GM21717 (cell line): ENCODE measurements at regions not wholly inside any gene's neighbourhood (a gene's known extent, or its start where the extent isn't known, plus 50 kb on each side); places are given as distances from the start of the nearest gene placed in this dataset.

ENCODE experiments used
- ATAC-seq: cut with Tn5 transposase; IDR thresholded peaks from one replicate; pipeline ENCODE4 v1.9.1; 2021; ENCODE audit warnings: mild to moderate bottlenecking, moderate library complexity; ENCODE audit not compliant: unreplicated experiment

GRCh38 chr20:16220826-16221225, 352.4 kb downstream of the KIF16B start:
- ATAC-seq, result no peak

GRCh38 chr20:16219182-16219581, 354.1 kb downstream of the KIF16B start:
- no peak for ATAC-seq

- ATAC-seq, result no peak
Observed at GRCh38 chr20:16216914-16217230, 356.4 kb downstream of the KIF16B start.

DNA sequence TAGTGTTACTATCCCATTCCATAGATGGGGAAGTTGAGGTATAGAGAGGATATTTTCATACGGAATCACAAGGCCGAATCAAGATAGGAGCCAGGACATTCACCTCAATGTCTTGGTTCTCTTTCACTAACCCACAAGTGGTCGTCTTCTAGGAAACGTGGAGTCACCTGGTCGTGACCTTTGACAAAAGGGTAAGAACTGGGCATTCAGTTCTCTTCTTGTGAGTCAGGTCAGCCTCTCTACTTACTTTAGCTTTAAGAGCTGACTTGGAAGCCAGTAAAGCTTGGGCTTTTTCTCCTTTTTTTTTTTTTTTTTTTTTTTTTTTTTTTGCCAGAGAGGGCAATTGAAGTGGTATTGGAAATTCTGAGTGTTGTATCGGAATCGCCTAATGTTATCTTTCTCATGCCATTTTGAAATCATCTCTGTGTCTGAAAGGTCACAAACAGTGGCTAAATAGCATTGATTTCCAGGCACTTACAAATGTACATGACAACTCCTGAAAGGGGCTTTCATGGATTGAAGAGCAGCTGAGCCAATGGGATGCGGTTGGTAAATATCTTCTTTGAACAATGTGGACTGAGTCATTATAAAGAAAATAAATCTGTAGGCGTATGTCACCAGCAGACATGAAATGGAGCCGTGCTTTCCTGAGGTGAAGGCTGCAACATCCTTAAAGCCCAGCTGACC, 356.9 kb downstream of the KIF16B start:
- no peak for ATAC-seq

DNA sequence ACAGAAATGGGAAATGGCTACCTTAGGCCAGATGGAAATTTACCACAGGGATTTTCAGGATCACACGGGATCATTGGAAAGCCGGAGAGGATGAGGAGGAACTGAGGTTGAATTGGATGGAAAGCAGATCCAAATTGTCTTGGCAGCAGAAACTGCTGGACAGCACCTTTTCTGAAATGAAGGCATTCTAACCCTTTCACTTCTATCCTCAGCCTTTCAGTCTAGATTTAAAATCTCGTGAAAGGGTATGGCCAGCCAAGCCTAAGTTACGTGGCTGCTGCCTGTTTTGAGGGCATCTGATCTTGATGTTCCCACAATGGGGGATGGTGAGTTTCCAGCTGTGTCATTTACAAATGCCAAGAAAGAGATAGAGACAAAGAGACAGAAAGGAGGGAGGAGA, 358.2 kb downstream of the KIF16B start:
- no peak for ATAC-seq

DNA sequence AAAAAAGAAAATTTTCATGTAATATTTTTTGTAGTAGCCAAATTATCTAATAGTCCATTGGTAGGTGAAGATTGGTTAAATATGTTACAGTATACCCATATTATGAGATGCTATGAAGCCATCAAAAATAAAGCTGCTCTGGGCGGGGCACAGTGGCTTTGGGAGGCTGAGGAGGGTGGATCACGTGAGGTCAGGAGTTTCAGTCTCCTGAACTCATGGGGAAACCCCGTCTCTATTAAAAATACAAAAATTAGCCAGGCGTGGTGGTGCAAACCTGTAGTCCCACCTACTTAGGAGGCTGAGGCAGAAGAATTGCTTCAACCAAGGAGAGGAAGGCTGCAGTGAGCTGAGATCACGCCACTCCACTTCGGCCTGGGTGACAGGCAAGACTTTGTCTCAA, 360.5 kb downstream of the KIF16B start:
- no peak for ATAC-seq

DNA sequence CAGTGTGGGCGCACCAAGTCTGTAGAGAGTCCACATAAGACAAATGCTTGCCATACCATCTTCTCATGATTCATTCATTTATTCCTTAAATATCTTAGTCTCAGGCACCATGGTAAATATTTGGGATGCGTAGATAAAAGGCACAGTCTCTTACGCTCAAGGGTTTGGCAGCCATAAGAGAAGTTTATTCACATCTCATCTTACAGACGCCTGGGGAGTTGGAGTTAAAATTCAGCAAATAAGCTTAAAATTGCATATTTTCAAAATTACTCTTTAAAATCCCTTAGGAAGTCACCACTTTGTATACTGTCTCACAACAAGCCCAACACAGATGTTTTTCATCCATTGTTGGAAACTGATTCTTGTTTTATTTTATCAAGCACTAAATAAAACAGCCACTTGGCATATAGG, 363.3 kb downstream of the KIF16B start:
- ATAC-seq, result no peak

DNA sequence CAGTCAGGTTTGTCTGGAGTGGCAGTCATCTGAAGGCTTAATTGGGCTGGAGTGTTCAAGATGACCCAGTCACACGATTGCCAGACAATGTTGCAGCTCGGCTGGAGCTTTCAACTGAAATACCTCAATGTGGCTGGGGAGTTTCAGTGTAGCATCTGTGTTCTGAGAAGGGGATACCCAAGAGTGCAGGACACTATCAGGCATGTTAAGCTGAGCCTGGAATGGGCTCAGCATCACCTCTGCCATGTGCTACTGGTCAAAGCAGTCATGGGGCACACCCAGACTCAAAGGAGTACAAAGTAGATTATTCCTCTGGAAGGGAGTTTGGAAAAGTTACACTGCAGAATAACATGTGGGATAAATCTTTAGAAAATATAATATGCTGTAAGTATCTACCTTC, 363.9 kb downstream of the KIF16B start:
- ATAC-seq, result no peak

GRCh38 chr20:16208443-16208842, 364.8 kb downstream of the KIF16B start:
- no peak for ATAC-seq

- ATAC-seq, result no peak
Observed at GRCh38 chr20:16206817-16207216, 366.4 kb downstream of the KIF16B start.

GRCh38 chr20:16205507-16205906, 367.7 kb downstream of the KIF16B start:
- no peak for ATAC-seq

- no peak for ATAC-seq
Observed at GRCh38 chr20:16203096-16203495, 370.2 kb downstream of the KIF16B start.

DNA sequence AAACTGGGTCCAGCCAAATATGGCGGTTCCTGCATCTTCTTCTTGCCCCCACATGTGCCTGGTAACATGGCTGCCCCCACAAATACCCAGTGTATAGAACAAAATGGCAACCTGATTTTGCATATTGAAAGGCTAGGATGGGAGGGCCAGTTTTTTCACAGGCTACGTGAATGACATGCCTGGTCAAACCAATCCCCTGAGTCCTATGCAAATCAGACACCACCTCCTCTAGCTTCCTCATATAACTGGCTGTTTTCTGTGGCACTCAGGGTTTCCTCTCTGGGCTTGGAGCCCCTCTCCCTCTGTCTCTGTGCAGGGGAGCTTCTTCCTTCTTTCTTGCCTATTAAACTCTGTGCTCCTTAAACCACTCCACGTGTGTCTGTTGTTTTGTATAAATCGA, 372.1 kb downstream of the KIF16B start:
- ATAC-seq, result no peak

DNA sequence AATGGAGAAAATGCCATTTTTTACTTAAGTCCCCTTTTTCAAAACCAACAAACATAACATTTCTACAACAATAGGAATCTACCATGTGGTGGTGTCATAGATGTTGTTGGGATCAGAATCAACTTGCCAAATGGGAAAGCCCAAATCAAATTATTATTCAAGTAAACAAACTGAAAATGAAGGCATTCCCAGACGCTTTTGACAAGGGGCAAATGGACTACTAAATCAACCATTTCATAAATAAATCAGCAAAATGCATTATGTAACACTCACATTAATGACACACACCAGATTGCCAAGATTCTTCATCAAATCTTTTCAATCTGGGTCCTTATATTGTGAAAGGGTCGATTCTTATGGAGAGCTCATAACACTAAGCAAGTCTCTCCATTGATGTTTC, 375.6 kb downstream of the KIF16B start:
- ATAC-seq, result no peak

- ATAC-seq, result no peak
Observed at GRCh38 chr20:16195671-16196070, 377.6 kb downstream of the KIF16B start.

GRCh38 chr20:16194617-16195360, 378.5 kb downstream of the KIF16B start:
- no peak for ATAC-seq

DNA sequence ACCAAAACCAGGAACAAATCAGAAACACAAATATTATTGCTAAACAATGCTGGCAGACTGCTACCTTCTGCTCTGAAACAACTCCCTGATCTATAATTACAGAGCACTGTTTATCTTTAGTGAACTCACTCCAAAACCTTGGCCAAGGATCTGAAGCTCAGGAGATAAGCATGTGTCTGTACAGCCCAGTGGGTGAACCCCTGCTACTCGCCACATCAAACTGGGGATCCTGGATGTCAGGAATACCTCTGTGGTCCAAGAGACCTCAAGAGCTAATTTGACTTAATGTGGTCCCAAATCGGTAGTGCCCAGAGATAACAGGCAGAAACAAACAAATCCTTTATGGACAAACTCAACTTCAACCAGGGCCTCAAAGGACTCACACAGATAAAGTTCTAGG, 381.8 kb downstream of the KIF16B start:
- ATAC-seq, result no peak

GRCh38 chr20:16189371-16189770, 383.9 kb downstream of the KIF16B start:
- ATAC-seq, result no peak

GRCh38 chr20:16187956-16188616, 385.2 kb downstream of the KIF16B start:
- ATAC-seq, result no peak

DNA sequence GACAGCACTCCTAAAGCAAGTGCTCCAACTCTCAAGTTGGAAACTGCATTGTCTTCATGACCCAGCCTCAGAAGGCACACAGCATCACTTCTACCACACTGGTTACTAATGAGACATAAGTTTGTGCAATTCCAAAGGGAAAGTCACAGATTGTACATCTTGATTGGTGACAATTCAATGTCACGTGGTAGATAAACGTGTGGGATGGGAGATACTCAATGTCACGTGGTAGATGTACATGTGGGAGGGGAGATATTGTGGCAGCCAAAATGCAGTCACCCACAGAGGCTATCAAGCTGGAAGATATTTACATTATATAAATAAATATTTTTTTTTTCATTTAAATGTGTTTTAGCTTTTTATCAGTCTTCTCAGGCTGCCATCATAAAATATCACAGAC, 393.3 kb downstream of the KIF16B start:
- no peak for ATAC-seq

DNA sequence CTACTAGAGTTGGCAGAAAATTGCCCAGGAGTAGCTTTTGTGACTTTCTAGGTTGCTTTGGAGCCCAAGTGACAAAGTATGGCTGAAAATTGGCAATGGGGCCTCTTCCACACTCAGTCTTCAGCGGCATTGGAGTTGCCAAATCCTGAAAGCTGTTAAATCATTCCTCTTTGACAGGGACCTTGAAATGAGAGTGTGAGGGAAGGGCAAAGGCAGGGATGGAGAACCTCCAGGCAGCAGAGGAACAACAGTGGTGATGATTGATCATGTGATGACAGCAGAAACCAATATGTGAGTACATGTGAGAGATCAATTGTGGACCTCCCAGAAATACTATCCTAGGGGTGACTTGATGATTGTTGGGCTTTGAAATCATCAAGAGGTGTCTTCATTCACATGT, 393.9 kb downstream of the KIF16B start:
- no peak for ATAC-seq

DNA sequence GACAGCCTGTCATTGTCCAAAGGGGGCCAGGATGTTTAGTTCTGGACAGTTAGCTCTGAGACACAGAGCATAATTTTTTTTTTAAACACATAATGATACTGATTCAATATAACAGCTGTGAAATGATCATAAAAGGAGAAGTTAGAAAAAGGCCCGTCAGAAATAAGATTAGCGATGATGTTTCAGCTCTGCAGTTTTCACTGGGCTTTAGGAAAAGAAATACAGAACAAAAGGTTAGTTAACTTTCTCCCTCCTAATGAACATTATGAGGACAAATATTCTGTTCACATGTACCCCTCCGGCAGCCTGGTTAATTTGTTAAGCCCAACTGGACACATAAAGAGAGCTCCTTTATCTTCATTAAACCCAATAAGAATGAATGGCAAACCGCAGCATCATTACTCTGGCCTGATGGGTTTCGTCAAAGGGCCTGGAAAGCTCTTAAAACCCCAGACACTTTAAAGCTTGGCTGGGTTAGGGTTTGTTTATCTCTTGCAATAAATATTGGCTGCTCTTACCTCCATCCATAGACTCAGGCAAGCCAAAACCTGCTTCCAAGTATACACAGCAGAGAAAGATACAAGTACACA, 394.6 kb downstream of the KIF16B start:
- ATAC-seq, result no peak
